Right lobe of liver (tissue), 6 donors: ENCODE measurements at regions not wholly inside any gene's neighbourhood (a gene's known extent, or its start where the extent isn't known, plus 50 kb on each side); places are given as distances from the start of the nearest gene placed in this dataset.

Source experiments
- ATAC-seq, 4 donors: fragments of 200-7000 bp; cut with Tn5 transposase; one replicate each; pipeline ENCODE4 v1.9.1; 2020; ENCODE audit warnings: mild to moderate bottlenecking in 4 of 4, moderate library complexity in 4 of 4
- DNase-seq, 3 donors: peaks; one replicate each; pipeline ENCODE4 v3.0.0-alpha.2; 2020
- H3K27ac ChIP-seq, 3 donors: fragments of 200-600 bp; one replicate each; pipeline ENCODE4 v1.8.0; 2022
- H3K27me3 ChIP-seq, 2 donors: fragments of 200-600 bp; one replicate each; pipeline ENCODE4 v1.8.0; 2022
- H3K36me3 ChIP-seq, 4 donors: fragments of 200-600 bp; sonication (generic) in 1 of 4; one replicate each; pipeline versions ENCODE4 v1.5.1 to v1.8.0; 2017 to 2022; ENCODE audit warnings: control low read depth in 1 of 4
- H3K4me1 ChIP-seq, 4 donors: fragments of 200-600 bp; sonication (generic) in 1 of 4; one replicate each; pipeline versions ENCODE4 v1.5.1 to v1.8.0; 2017 to 2022; ENCODE audit warnings: control low read depth in 1 of 4
- H3K4me3 ChIP-seq, 3 donors: fragments of 200-600 bp; one replicate each; pipeline ENCODE4 v1.8.0; 2022
- H3K9me3 ChIP-seq, 4 donors: fragments of 200-600 bp; sonication (generic) in 1 of 4; one replicate each; pipeline versions ENCODE4 v1.5.1 to v1.8.0; 2017 to 2022; ENCODE audit warnings: control low read depth in 1 of 4
- CTCF ChIP-seq, 4 donors: fragments of 200-600 bp in 3 of 4; fragments of 450-650 bp in 1 of 4; IDR thresholded peaks; one replicate each; pipeline versions ENCODE4 v1.5.1 to v1.8.0; 2016 to 2022; ENCODE audit warnings: antibody characterized with exemption in 4 of 4, mild to moderate bottlenecking in 2 of 4
- POLR2A ChIP-seq: fragments of 450-650 bp; IDR thresholded peaks from one replicate; pipeline ENCODE4 v1.6.1; 2017; ENCODE audit warnings: antibody characterized with exemption, mild to moderate bottlenecking
- WGBS: methylation state at CpG from one replicate; pipeline ENCODE4 v1.1.6; 2018; ENCODE audit warnings: low coverage, low lambda C conversion rate; ENCODE audit not compliant: insufficient coverage; ENCODE audit errors: missing lambda C conversion rate; 5-methylcytosine and 5-hydroxymethylcytosine counted together
- intact Hi-C, 2 donors: fragments of 100-400 bp; cut with DNase I; formaldehyde crosslinking; loops; one replicate each; pipeline versions ENCODE4 v1.11.2 to v1.14.1; 2022
- donor health status: DM: no; HTN: yes; CAD: no.
- donor health status: DM: no; HTN: no; CAD: no.
- donor health status: DM: no; HTN: no; CAD: no.
- donor health status: DM: no; HTN: yes; CAD: no.
- donor health status: DM: no; HTN: yes; CAD: no.

DNA sequence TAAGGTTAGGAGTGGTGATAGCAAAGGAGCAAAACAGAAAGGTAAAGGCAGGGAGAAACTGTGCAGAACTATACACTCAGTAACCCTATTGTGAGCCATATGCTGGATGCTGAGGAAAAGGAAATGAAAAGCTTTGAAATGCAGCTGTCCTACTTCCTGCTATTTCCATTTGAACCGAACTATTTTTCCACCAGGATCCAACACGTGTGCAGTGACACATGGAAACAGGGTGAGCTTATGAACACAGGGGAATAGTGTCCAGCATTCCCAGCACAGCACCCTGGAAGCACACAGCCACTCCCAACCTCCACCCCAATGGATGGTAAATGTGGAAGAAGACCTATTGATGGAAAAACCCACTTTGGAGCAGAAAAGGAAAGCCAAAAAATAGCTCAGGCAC is 69.0 kb upstream of the SLC12A2 start:
- TF ChIP-seq CTCF (IDR thresholded peaks at IDR 0.05) (no peak), POLR2A (no peak)
- 14% methylated on average over 2 of the region's 2 CpGs for WGBS
- Histone ChIP-seq H3K36me3 (no peaks in the 10 kb centered on the region), H3K4me3 (no peak overlapping the region), H3K27me3 (no peaks in the 10 kb centered on the region), H3K27ac (no peak overlapping the region), H3K9me3 (no peaks in the 10 kb centered on the region), H3K4me1 (no peaks in the 10 kb centered on the region)
- ATAC-seq: no peak
- intact Hi-C loops: no loop called here
- DNase-seq: no peak

GRCh38 chr5:128015478-128015877 is 68.1 kb upstream of the SLC12A2 start:
- TF ChIP-seq CTCF (IDR thresholded peaks at IDR 0.05) (no peak), POLR2A (no peak)
- intact Hi-C loops: no loop called here
- Histone ChIP-seq H3K27me3 (no peaks in the 10 kb centered on the region), H3K4me3 (no peak overlapping the region), H3K36me3 (no peaks in the 10 kb centered on the region), H3K9me3 (no peaks in the 10 kb centered on the region), H3K27ac (no peak overlapping the region), H3K4me1 (no peaks in the 10 kb centered on the region)
- WGBS: 62% methylated on average over 1 of the region's 1 CpG
- ATAC-seq (no peak), DNase-seq (no peak)

- Histone ChIP-seq H3K9me3 (no peaks in the 10 kb centered on the region), H3K27me3 (no peaks in the 10 kb centered on the region), H3K36me3 (no peaks in the 10 kb centered on the region), H3K4me1 (no peaks in the 10 kb centered on the region), H3K27ac (no peak overlapping the region), H3K4me3 (no peak overlapping the region)
- TF ChIP-seq POLR2A: no peak
- no peak for TF ChIP-seq CTCF (IDR thresholded peaks at IDR 0.05)
- intact Hi-C loops: no loop called here
- DNase-seq: no peak
- ATAC-seq: no peak
- WGBS: 100% methylated on average over 1 of the region's 1 CpG
Observed at GRCh38 chr5:128015978-128016377, 67.6 kb upstream of the SLC12A2 start.

DNA sequence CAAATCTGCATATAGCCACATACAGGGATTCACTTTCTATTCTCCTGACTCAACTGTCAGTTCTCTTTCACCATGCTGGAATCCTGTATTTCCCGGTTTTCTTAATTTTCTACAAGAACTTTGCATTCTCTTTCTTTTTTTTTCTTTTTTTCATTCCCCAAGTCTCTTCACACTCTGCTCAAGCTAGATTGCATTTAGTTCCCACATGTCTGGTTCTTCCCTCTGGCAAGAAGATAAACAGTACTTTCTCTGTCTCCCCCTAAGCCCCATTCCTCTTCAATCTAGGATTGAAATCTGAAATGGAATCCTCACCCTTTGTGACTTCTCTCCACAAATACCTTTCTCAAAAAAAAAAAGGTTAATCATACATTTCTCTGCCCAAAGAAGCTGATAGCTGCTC is 64.2 kb upstream of the SLC12A2 start:
- Histone ChIP-seq H3K4me3 (no peak overlapping the region), H3K27ac (no peak overlapping the region), H3K36me3 (no peaks in the 10 kb centered on the region), H3K9me3 (no peaks in the 10 kb centered on the region), H3K27me3 (no peaks in the 10 kb centered on the region), H3K4me1 (no peaks in the 10 kb centered on the region)
- no peak for TF ChIP-seq CTCF (IDR thresholded peaks at IDR 0.05)
- no peak for TF ChIP-seq POLR2A
- ATAC-seq: no peak
- intact Hi-C loops: no loop called here
- 100% methylated on average over 1 of the region's 1 CpG for WGBS
- DNase-seq: no peak

- ATAC-seq (no peak), DNase-seq (no peak)
- Histone ChIP-seq H3K27me3 (no peaks in the 10 kb centered on the region), H3K36me3 (no peaks in the 10 kb centered on the region), H3K9me3 (no peaks in the 10 kb centered on the region), H3K27ac (no peak overlapping the region), H3K4me1 (no peaks in the 10 kb centered on the region), H3K4me3 (no peak overlapping the region)
- intact Hi-C loops: no loop called here
- TF ChIP-seq CTCF (IDR thresholded peaks at IDR 0.05) (no peak), POLR2A (no peak)
- WGBS: no CpG with 5 or more reads among the region's 1 CpG
Observed at GRCh38 chr5:128020012-128020411, 63.6 kb upstream of the SLC12A2 start.
